ENCODE measurements at regions not wholly inside any gene's neighbourhood (a gene's known extent, or its start where the extent isn't known, plus 50 kb on each side); places are given as distances from the start of the nearest gene placed in this dataset.
"Not testable (repeated sequence)": the region's sequence is repeated elsewhere in the genome, so short reads cannot be mapped to it uniquely, and the experiment has no call there.

- DNase-seq, result not testable (repeated sequence)
These were observed 173.9 kb upstream of the NT5E start for GRCh38 chr6:85276026-85276425.

- no peak for DNase-seq
These were observed 174.4 kb upstream of the NT5E start for GRCh38 chr6:85275338-85275985.

GRCh38 chr6:85273870-85274269, 176.0 kb upstream of the NT5E start:
- no peak for DNase-seq

- no peak for DNase-seq
These were observed 176.8 kb upstream of the NT5E start for GRCh38 chr6:85273046-85273445.

GRCh38 chr6:85272592-85272991, 177.3 kb upstream of the NT5E start:
- DNase-seq, result no peak

GRCh38 chr6:85262621-85263020, 187.3 kb upstream of the NT5E start:
- DNase-seq, result no peak

- DNase-seq, result no peak
These were observed 188.6 kb upstream of the NT5E start for GRCh38 chr6:85261271-85261670.

- DNase-seq, result no peak
These were observed 194.2 kb upstream of the NT5E start for GRCh38 chr6:85255661-85256060.

GRCh38 chr6:85252552-85252951, 197.3 kb upstream of the NT5E start:
- no peak for DNase-seq

- DNase-seq, result no peak
These were observed 197.8 kb upstream of the NT5E start for GRCh38 chr6:85252085-85252484.

GRCh38 chr6:85251300-85251699, 198.6 kb upstream of the NT5E start:
- DNase-seq, result no peak

GRCh38 chr6:85250586-85251220, 199.2 kb upstream of the NT5E start:
- no peak for DNase-seq

- DNase-seq, result no peak
These were observed 204.9 kb upstream of the NT5E start for GRCh38 chr6:85245004-85245403.

GRCh38 chr6:85241498-85242052, 208.3 kb upstream of the NT5E start:
- no peak for DNase-seq

GRCh38 chr6:85240787-85241385, 209.0 kb upstream of the NT5E start:
- DNase-seq, result no peak

- no peak for DNase-seq
These were observed 212.4 kb upstream of the NT5E start for GRCh38 chr6:85237478-85237877.

GRCh38 chr6:85236636-85237035, 213.2 kb upstream of the NT5E start:
- no peak for DNase-seq

GRCh38 chr6:85227345-85227744, 222.5 kb upstream of the NT5E start:
- DNase-seq, result not testable (repeated sequence)

GRCh38 chr6:85212794-85213193, 237.1 kb upstream of the NT5E start:
- not testable (repeated sequence) for DNase-seq

- DNase-seq, result no peak
These were observed 254.6 kb upstream of the NT5E start for GRCh38 chr6:85195243-85195642.

- no peak for DNase-seq
These were observed 256.5 kb upstream of the NT5E start for GRCh38 chr6:85193339-85193738.

GRCh38 chr6:85192596-85192995, 257.3 kb upstream of the NT5E start:
- DNase-seq, result no peak

GRCh38 chr6:85192186-85192585, 257.7 kb upstream of the NT5E start:
- DNase-seq, result no peak

- DNase-seq, result no peak
These were observed 258.2 kb upstream of the NT5E start for GRCh38 chr6:85191656-85192055.
